Natural killer cell (primary cell): ENCODE measurements at regions not wholly inside any gene's neighbourhood (a gene's known extent, or its start where the extent isn't known, plus 50 kb on each side); places are given as distances from the start of the nearest gene placed in this dataset.

ENCODE experiments used
- ATAC-seq, 3 donors: fragments of 150-1000 bp in 2 of 3; fragments of 200-7000 bp in 1 of 3; cut with Tn5 transposase; 1 replicate in 1 of 3; 2 replicates in 2 of 3; pipeline ENCODE4 v1.10.0; 2021; ENCODE audit warnings: mild to moderate bottlenecking in 2 of 3, moderate library complexity in 2 of 3
- DNase-seq, 2 donors: peaks; one replicate each; pipeline versions ENCODE4 v3.0.0 to v3.0.0-alpha.2; 2013 to 2021; ENCODE audit warnings: mixed read lengths in 1 of 2
- H3K27ac ChIP-seq: one replicate; pipeline ENCODE4 v1.5.1; 2013; ENCODE audit warnings: mild to moderate bottlenecking, low read length
- H3K27me3 ChIP-seq: one replicate; pipeline ENCODE4 v1.6.1; 2013; ENCODE audit warnings: low read length; ENCODE audit not compliant: control insufficient read depth, insufficient read depth
- H3K36me3 ChIP-seq: one replicate; pipeline ENCODE4 v1.6.1; 2013; ENCODE audit warnings: low read length; ENCODE audit not compliant: control insufficient read depth, insufficient read depth
- H3K4me1 ChIP-seq: one replicate; pipeline ENCODE4 v1.6.1; 2013; ENCODE audit warnings: low read length; ENCODE audit not compliant: control insufficient read depth, insufficient read depth
- H3K4me3 ChIP-seq: one replicate; pipeline ENCODE4 v1.5.1; 2013; ENCODE audit warnings: low read length
- H3K9me3 ChIP-seq: one replicate; pipeline ENCODE4 v1.6.1; 2013; ENCODE audit warnings: low read length; ENCODE audit not compliant: control insufficient read depth, insufficient read depth
- H3K27ac Mint-ChIP-seq, 2 donors: one replicate each; pipeline ENCODE4 v1.8.0; 2022; ENCODE audit warnings: mild to moderate bottlenecking in 2 of 2, mixed read lengths in 2 of 2, moderate library complexity in 1 of 2
- H3K27me3 Mint-ChIP-seq, 2 donors: one replicate each; pipeline ENCODE4 v1.8.0; 2022; ENCODE audit warnings: low read depth in 2 of 2, mixed read lengths in 2 of 2
- H3K36me3 Mint-ChIP-seq: one replicate; pipeline ENCODE4 v1.8.0; 2022; ENCODE audit warnings: mixed read lengths
- H3K4me1 Mint-ChIP-seq, 2 donors: one replicate each; pipeline ENCODE4 v1.8.0; 2022; ENCODE audit warnings: mixed read lengths in 2 of 2
- H3K4me3 Mint-ChIP-seq: one replicate; pipeline ENCODE4 v1.8.0; 2022; ENCODE audit warnings: mild to moderate bottlenecking, moderate library complexity, mixed read lengths
- H3K9me3 Mint-ChIP-seq, 2 donors: one replicate each; pipeline ENCODE4 v1.8.0; 2022; ENCODE audit warnings: mixed read lengths in 2 of 2
- CTCF ChIP-seq: fragments of 200-600 bp; IDR thresholded peaks from one replicate; pipeline ENCODE4 v1.8.0; 2022; ENCODE audit warnings: antibody characterized with exemption
- WGBS: methylation state at CpG from one replicate; pipeline ENCODE4 v1.1.7; 2013; ENCODE audit warnings: missing lambda C conversion rate; ENCODE audit not compliant: insufficient coverage; 5-methylcytosine and 5-hydroxymethylcytosine counted together
- intact Hi-C: fragments of 100-400 bp; cut with micrococcal nuclease; formaldehyde crosslinking; loops from one replicate; pipeline ENCODE4 v1.14.2; 2022

- ATAC-seq: no peak
- intact Hi-C loops: no loop called here
- TF ChIP-seq CTCF: no peak
- H3K4me1 Mint-ChIP-seq: no peaks in the 10 kb centered on the region
- Histone ChIP-seq H3K4me3 (no peak overlapping the region), H3K9me3 (no peaks in the 10 kb centered on the region), H3K27ac (no peak overlapping the region), H3K4me1 (no peaks in the 10 kb centered on the region), H3K27me3 (no peaks in the 10 kb centered on the region), H3K36me3 (no peaks in the 10 kb centered on the region)
- no peak for DNase-seq
- H3K36me3 Mint-ChIP-seq: no peaks in the 10 kb centered on the region
- H3K27me3 Mint-ChIP-seq: peaks cover 3% of the 10 kb centered on the region in 2 donors
- WGBS: 87% methylated on average over 7 of the region's 7 CpGs
- H3K4me3 Mint-ChIP-seq: no peak overlapping the region
- H3K27ac Mint-ChIP-seq: no peak overlapping the region
- H3K9me3 Mint-ChIP-seq: no peaks in the 10 kb centered on the region
Measured at GRCh38 chr1:5711079-5711478, 281.1 kb downstream of the NPHP4 start.

DNA sequence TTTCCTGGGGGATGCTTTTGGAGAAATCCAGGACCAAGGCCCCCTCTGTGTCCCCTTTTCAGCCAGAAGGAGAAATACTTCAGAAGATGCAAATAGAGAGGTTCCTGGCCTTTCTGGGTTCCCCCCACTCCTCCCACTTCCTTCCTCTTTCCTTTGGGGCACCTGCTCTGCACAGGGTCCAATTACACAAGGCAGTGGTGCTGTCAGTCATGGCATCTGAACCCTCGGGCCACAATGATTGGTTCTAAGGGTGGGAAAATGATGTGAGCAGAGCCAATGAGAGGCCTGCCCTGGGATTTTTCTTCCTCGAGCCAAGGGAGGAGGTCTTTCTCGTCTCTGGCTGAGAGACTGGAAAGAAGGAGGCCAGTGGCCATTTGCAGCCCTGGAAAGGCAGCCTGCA, 282.2 kb downstream of the NPHP4 start:
- intact Hi-C loops: no loop called here
- H3K27ac ChIP-seq: no peak overlapping the region

GRCh38 chr1:5709461-5709975, 282.7 kb downstream of the NPHP4 start:
- 74% methylated on average over 6 of the region's 6 CpGs for WGBS

More for the DNA sequence above, 282.2 kb downstream of the NPHP4 start:
- no peaks in the 10 kb centered on the region for H3K4me1 ChIP-seq
- no peak overlapping the region for H3K4me3 ChIP-seq
- DNase-seq (no peak), ATAC-seq (no peak)
- Mint-ChIP-seq H3K4me1 (no peaks in the 10 kb centered on the region), H3K27me3 (no peaks in the 10 kb centered on the region), H3K36me3 (no peaks in the 10 kb centered on the region), H3K9me3 (no peaks in the 10 kb centered on the region), H3K27ac (no peak overlapping the region), H3K4me3 (no peak overlapping the region)
- H3K36me3 ChIP-seq: no peaks in the 10 kb centered on the region
- no peaks in the 10 kb centered on the region for H3K9me3 ChIP-seq
- no peaks in the 10 kb centered on the region for H3K27me3 ChIP-seq
- no peak for TF ChIP-seq CTCF
- 55% methylated on average over 3 of the region's 3 CpGs for WGBS

More at GRCh38 chr1:5709461-5709975, 282.7 kb downstream of the NPHP4 start:
- Mint-ChIP-seq H3K4me3 (no peak overlapping the region), H3K27me3 (no peaks in the 10 kb centered on the region), H3K27ac (no peak overlapping the region), H3K36me3 (no peaks in the 10 kb centered on the region), H3K4me1 (no peaks in the 10 kb centered on the region), H3K9me3 (no peaks in the 10 kb centered on the region)
- intact Hi-C loops: no loop called here
- Histone ChIP-seq H3K36me3 (no peaks in the 10 kb centered on the region), H3K9me3 (no peaks in the 10 kb centered on the region), H3K27ac (no peak overlapping the region), H3K4me3 (no peak overlapping the region), H3K4me1 (no peaks in the 10 kb centered on the region), H3K27me3 (no peaks in the 10 kb centered on the region)
- no peak for DNase-seq
- ATAC-seq: no peak
- TF ChIP-seq CTCF: no peak
